Retinal pigment epithelial cell (primary cell): ENCODE measurements at regions not wholly inside any gene's neighbourhood (a gene's known extent, or its start where the extent isn't known, plus 50 kb on each side); places are given as distances from the start of the nearest gene placed in this dataset.

Experiments
- DNase-seq: peaks from one replicate; pipeline ENCODE4 v3.0.0-alpha.2; 2010; ENCODE audit warnings: low read depth
- H3K4me3 ChIP-seq: 2 replicates; pipeline ENCODE4 v1.5.1; 2011; ENCODE audit warnings: mild to moderate bottlenecking, low read length, control low read depth, moderate library complexity
- TF ChIP-seq, protein P1 (sequence below): conservative IDR thresholded peaks from 2 replicates; pipeline ENCODE4 v1.5.1; 2011; ENCODE audit warnings: low read depth, low read length, control low read depth, inconsistent platforms

DNA sequence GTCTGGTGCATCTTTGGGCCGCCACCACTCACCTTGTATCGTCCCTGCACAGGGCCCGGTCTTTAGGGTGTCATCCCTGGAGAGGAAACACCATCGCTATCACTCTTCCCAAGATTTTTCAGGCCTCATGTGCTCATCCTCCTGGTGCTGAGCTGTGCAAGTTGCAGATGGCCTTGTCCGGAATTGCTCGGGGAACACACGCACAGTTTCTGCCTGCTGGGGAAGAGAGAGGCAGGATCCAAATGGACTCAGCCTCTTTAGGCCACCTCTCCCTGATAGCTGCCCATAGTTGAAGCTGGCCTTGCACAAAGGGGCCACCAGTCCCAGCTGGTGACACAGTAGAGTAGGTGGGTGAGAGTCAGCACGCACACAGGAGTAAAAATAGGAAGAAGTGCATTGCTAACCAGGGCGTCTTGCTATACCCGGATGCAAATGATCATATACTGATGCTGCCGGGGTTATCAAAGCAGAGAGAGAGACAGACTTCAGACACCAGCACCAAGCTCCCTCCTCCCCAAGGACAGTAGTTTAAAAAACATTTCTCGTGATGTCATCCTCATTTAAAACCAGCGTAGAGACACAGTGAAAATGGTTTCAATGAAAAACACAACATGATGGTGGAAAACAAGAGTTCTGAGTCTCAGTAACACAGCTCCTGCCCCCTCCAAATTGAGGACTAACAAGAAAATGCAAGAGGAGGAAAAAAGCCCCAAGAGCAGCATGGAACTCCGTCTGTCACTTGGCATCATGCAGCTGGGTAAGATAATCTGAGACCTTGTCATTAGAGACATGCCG is 147.5 kb upstream of the NCK2 start:
- no peak overlapping the region for H3K4me3 ChIP-seq
- TF ChIP-seq, protein P1, sequence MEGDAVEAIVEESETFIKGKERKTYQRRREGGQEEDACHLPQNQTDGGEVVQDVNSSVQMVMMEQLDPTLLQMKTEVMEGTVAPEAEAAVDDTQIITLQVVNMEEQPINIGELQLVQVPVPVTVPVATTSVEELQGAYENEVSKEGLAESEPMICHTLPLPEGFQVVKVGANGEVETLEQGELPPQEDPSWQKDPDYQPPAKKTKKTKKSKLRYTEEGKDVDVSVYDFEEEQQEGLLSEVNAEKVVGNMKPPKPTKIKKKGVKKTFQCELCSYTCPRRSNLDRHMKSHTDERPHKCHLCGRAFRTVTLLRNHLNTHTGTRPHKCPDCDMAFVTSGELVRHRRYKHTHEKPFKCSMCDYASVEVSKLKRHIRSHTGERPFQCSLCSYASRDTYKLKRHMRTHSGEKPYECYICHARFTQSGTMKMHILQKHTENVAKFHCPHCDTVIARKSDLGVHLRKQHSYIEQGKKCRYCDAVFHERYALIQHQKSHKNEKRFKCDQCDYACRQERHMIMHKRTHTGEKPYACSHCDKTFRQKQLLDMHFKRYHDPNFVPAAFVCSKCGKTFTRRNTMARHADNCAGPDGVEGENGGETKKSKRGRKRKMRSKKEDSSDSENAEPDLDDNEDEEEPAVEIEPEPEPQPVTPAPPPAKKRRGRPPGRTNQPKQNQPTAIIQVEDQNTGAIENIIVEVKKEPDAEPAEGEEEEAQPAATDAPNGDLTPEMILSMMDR, result no peak
- no peak for DNase-seq

DNA sequence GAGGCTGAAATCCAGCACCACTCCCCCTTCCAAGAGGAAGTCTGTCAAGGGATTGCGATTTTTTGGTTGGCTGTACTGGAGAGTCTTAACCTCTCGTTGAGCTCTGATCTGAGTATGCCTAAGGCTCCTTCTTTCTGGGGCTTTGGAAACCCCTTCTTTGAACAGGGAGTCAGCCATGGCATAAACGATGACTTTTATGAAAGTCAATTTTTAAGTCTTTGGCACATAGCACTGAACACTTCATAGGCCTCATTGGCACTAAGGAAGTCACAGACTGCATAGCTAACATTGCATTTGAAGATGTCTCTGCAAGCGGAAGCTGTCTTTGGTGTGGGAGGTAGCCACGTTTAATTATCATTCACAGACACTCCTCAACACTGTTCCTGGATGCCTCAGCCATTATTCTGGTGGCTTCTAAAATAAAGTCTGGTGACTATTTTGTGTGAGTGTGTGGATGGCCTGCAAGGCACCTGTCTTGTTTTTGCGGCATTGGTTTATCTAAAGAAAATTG is 148.2 kb upstream of the NCK2 start:
- TF ChIP-seq, protein P1, result no peak
- H3K4me3 ChIP-seq, result no peak overlapping the region
- no peak for DNase-seq

DNA sequence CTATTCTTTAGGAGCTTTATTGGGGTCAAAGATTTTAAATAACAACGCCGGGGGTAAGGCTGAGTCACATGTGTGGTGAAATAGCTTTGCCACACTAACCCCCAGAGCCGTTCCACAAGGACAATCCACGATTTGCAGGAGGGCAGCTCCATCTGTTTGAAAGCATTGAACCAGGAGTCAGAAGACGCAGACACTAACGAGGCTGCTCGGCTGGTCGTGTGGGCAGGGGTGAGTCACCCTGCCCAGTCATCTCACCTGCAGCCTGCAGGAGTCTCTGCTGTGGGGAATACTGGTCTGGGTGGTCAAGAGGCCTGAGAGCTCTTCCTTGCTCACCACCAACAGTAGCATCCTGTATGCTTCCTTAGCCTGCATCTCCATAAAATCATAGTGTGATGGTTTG is 149.2 kb upstream of the NCK2 start:
- H3K4me3 ChIP-seq, result no peak overlapping the region
- DNase-seq, result no peak
- TF ChIP-seq, protein P1, result no peak

DNA sequence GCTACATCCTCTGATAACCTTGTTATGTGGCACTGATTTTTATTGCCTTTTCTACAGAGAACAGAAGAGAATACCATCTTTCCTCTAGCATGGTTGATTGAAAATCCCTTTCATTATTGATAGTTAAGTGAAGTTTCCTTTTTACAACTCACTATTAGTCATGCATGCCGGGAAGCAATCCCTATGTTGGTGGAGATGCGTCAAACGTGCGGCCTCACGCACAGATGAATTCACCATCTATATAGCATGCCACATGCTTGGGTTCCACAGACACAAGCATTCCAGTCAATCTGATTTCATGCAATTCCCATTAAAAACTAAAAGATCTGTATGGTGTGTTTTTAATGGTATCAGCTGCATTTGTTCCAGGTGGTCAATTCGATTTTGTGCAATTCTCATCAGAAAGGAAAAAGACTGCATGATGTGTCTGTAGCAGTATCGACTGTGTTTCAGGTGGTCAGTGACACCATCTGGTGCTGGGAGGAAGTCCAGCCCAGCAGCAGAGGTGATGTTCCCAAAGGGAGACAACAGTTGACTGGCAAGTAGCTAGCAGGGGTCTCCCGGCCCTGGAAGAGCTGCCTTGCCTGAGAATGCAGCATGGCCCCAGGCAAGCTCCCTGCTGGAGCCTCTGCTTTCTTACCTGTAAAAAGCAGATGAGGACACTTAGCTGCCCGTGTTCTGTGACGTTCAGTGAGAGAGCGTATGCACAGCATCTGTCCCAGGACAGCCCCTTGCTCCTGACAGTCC is 151.3 kb upstream of the NCK2 start:
- H3K4me3 ChIP-seq, result no peak overlapping the region
- DNase-seq, result no peak
- TF ChIP-seq, protein P1, result no peak

DNA sequence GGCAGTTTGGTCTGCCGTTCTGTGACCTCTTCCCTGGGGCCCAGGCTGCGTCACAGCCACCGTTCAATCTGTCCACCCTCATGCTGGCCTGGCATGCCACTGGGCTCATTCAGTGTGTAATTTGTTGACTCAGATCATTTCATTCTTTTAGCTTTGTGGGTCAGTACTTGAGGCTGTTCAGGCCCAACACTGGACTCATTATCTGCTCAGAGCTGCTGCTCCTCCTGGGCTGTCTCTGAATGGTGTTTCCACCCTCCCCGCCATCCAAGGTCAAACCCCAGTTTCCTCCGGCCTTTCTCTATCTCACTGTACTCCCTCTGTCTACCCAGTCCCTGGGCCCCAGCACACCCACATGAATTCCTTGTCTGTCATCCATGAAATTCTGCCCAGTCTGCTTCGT is 152.4 kb upstream of the NCK2 start:
- no peak for DNase-seq
- H3K4me3 ChIP-seq, result no peak overlapping the region
- TF ChIP-seq, protein P1, result no peak

DNA sequence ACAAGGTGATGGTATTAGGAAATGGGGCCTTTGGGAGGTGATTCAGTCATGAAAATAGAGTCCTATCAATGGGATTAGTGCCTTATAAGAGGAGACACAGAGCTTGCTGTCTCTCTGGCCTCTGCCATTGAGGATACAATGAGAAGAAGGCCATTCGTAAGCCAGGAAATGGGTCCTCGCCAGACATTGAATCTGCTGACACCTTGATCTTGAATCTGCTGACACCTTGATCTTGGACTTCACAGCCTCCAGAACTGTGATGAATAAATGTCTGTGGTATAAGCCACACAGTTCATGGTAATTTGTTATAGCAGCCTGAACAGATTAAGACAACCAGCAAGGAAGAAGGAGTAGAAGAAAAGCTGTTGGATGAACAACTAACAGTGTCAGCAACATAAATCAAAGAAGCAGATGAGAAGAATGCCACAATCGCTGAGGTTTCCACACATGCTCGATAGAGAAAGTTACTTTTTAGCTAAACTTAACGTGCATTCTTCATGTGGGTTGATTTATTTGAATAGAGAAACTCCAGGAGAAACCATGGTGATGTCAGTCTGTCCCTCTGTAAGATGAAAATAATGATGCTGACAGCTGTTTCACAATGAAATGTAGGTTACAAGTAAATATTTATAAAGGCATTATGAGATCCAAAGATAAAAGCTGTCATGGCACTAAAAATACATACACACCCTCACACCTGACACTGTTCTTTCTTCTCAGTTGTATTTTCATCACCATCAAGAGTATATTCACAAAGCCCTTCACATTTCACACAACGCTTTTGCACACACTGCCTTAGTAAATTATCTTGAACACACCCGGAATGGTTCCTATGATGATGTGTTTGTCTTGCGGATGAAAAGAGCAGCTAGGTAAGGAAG is 153.7 kb upstream of the NCK2 start:
- TF ChIP-seq, protein P1, result no peak
- DNase-seq, result no peak

More for the DNA sequence above, 153.7 kb upstream of the NCK2 start:
- H3K4me3 ChIP-seq, result no peak overlapping the region
